ENCODE measurements at regions not wholly inside any gene's neighbourhood (a gene's known extent, or its start where the extent isn't known, plus 50 kb on each side); places are given as distances from the start of the nearest gene placed in this dataset.
A peak's percentile ranks its signal among the peaks of the same experiment; 100 is the strongest.
"Not testable (repeated sequence)": the region's sequence is repeated elsewhere in the genome, so short reads cannot be mapped to it uniquely, and the experiment has no call there.

DNA sequence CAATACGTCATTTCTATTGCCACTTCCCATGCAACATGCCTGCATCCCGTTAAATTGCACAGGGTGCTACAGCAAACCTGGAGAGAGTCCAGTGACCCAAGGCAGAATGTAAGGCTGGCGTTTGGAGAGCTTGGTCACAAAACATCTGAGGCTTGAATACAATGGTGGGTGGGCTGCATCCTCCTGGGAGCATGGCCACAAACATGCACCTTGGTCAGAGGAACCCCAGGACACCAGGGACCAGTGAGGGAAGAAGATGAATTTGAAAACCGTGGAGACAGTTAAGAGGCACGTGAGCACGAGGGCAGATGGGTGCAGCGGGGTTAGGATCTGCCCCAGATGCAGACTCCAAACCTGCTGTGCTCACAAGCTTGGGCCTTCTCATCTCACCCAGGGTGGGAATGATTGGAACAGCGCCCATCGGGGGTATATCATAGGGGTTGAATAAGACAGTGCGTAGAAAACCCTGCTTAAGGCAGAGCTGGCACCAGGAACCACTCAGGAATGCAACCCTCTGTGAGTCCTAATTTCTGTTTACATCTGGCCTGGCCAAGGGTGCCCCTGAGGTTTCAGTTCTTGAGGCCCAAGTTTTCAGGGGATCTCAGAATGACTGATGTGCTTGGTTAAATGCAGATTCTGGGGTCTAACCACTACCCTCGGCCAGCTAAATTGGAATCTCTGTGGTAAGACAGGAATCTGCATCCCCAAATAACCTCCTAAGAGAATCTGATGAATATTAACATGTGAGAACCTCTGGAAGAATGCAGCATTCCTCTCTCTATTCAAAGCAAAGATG lies 97.2 kb downstream of the ARL4C start:
- FAIRE-seq (no peak), DNase-seq (ENCODE audit: insufficient read length, low spot score) (no peak)
- no peak for TF ChIP-seq POLR2A (IDR thresholded peaks at IDR 0.05; ENCODE audit: low read depth, low read length)
- TF ChIP-seq PAX5 (IDR thresholded peaks at IDR 0.05; ENCODE audit: insufficient read depth, low read length, severe bottlenecking), result no peak
- TF ChIP-seq POLR2AphosphoS5 (IDR thresholded peaks at IDR 0.05; ENCODE audit: low read depth, low read length), result no peak
- no peak for TF ChIP-seq SPI1 (IDR thresholded peaks at IDR 0.05; ENCODE audit: low read depth, low read length)

DNA sequence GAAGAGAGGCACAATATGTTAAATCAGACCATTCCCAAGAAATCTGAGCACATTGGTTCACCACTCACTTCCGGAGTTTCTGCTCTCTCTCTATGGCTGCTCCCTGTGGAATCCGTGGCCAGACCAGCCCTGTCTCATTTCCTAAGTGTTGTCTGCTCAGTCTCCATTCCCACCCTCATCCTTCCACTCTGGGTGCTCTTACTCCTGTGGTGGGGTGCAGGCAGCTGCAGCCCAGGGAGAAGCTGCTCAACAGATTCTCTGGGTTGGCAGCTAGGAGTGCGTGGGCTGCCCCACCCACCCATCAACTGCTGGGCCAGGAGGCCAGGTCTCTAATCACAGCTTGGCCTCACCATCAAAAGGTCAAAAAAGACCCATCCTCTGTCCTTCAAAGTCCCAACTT lies 98.3 kb downstream of the ARL4C start:
- no peak for TF ChIP-seq POLR2A (IDR thresholded peaks at IDR 0.05; ENCODE audit: low read depth, low read length)
- no peak for TF ChIP-seq TAF1 (IDR thresholded peaks at IDR 0.05; ENCODE audit: low read depth, low read length)
- no peak for TF ChIP-seq PAX5 (IDR thresholded peaks at IDR 0.05; ENCODE audit: insufficient read depth, low read length, severe bottlenecking)
- no peak for TF ChIP-seq POLR2AphosphoS5 (IDR thresholded peaks at IDR 0.05; ENCODE audit: low read depth, low read length)
- no peak for TF ChIP-seq SPI1 (IDR thresholded peaks at IDR 0.05; ENCODE audit: low read depth, low read length)
- DNase-seq (ENCODE audit: insufficient read length, low spot score) (no peak), FAIRE-seq (no peak)

DNA sequence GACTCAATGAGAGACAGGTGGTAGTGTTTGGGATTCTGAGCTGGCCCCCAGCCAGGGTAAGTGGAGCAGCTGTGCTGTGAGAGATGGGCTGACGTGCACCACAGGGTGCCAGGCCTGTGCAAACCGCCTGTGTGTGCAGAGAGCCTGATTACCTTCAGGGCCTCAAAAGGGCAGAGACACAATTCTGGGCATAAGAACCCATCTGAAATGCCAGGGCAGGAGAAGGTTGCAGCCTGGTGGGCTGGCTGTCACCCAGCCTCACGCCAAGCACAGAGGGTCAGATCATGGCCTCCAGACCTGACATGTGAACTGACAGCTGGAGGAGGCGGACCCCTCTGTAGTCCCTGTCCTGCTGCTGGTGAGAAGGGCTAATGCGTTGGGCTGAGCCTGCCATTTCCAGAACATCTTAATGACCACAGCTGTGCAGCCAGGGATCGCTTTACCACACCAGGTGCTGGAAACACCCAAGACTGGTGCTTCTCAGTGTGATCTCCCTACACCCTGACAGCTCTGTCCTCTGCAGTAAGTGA lies 100.9 kb downstream of the ARL4C start:
- no peak for TF ChIP-seq TAF1 (IDR thresholded peaks at IDR 0.05; ENCODE audit: low read depth, low read length)
- DNase-seq (ENCODE audit: insufficient read length, low spot score), result no peak
- FAIRE-seq, result no peak

DNA sequence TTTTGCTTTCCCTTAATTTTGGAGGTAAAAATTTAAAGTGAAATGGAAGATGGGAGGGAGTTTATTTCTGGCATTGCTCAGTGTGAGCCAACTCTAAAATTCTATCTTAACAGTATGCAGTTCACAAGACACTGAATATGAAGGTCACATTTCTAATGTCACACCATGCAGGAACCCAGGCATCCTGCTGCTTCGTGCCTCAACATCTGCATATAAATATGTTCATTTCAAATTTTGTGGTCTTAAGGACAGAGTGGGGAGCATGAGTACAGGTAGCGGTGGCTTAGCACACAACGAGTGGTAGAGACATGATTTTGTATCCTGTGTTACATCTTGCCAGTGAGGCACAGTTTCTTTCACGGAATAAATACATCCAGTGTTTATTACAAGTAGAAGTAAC lies 102.4 kb downstream of the ARL4C start:
- FAIRE-seq, result no peak
- no peak for DNase-seq (ENCODE audit: insufficient read length, low spot score)
- no peak for TF ChIP-seq POU2F2 (IDR thresholded peaks at IDR 0.05; ENCODE audit: low read depth, low read length)
- no peak for TF ChIP-seq POLR2AphosphoS5 (IDR thresholded peaks at IDR 0.05; ENCODE audit: low read depth, low read length)
- no peak for TF ChIP-seq TAF1 (IDR thresholded peaks at IDR 0.05; ENCODE audit: low read depth, low read length)
- no peak for TF ChIP-seq POLR2A (IDR thresholded peaks at IDR 0.05; ENCODE audit: low read depth, low read length)
- no peak for TF ChIP-seq SPI1 (IDR thresholded peaks at IDR 0.05; ENCODE audit: low read depth, low read length)
- no peak for TF ChIP-seq PAX5 (IDR thresholded peaks at IDR 0.05; ENCODE audit: insufficient read depth, low read length, severe bottlenecking)

DNA sequence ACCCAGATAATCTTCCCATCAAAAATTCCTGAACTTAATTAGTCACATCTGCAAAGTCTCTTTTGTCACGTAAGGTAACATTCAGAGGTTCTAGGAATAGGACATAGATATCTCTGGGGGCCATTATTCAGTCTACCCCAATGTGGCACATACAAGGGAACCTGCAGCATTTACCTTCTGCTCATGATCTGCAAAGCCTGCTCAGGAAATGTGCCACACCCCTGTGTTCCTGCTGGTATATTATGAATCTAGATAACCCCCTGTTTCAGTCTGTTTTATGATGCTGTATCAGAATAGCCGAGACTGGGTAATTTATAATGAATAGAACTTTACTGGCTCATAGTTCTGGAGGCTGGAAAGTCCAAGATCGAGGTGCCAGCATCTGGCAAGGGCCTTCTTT lies 103.5 kb downstream of the ARL4C start:
- DNase-seq (ENCODE audit: insufficient read length, low spot score) (no peak), FAIRE-seq (no peak)
- no peak for TF ChIP-seq POLR2A (IDR thresholded peaks at IDR 0.05; ENCODE audit: low read depth, low read length)
- TF ChIP-seq TAF1 (IDR thresholded peaks at IDR 0.05; ENCODE audit: low read depth, low read length), result no peak
- no peak for TF ChIP-seq POLR2AphosphoS5 (IDR thresholded peaks at IDR 0.05; ENCODE audit: low read depth, low read length)
- no peak for TF ChIP-seq POU2F2 (IDR thresholded peaks at IDR 0.05; ENCODE audit: low read depth, low read length)
- no peak for TF ChIP-seq PAX5 (IDR thresholded peaks at IDR 0.05; ENCODE audit: insufficient read depth, low read length, severe bottlenecking)
- no peak for TF ChIP-seq SPI1 (IDR thresholded peaks at IDR 0.05; ENCODE audit: low read depth, low read length)

DNA sequence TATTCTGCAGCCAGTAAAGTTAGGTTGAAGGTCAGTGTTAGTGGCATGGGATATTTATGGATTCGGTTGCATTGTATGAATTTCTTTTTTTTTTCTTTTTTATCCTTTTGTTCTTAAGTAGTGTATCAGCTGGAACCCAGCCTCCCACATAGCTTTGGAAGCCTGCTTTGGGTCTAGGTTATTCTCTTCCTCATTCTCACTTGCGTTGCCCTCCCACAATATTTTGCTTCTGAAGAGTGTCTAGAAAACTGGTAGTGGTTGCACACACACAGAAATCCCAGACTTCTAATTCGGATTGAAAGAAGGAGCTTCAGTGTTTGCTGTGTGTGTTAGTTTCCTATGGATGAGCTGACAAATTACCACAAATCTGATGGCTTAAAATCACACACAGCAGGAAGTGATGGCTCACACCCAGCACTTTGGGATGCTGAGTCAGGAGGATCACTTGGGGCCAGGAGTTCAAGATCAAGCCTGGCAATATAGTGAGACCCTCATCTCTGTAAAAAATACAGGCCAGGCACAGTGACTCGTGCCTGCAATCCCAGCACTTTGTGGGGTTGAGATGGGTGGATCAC lies 104.8 kb downstream of the ARL4C start:
- FAIRE-seq, result peak; percentile 47

DNA sequence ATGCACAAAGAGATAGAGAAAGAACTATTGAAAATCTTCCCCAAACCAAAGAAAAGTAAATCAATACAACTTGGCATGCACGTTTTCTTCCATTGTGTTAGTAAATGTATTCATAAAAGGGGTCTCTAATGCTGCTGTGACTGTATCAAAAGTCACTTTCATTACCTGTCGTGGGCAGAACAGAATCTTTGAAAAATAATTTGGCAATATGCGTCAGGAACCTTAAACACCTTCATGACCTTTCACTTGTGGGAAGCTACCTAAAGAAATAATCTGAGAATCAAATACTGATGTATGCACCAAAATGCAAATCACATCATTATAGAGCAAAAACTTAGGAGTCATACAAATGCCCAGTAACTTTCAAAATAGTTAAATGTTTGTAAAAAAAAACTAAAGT lies 105.3 kb downstream of the ARL4C start:
- TF ChIP-seq PAX5 (IDR thresholded peaks at IDR 0.05; ENCODE audit: insufficient read depth, low read length, severe bottlenecking) (no peak), SPI1 (IDR thresholded peaks at IDR 0.05; ENCODE audit: low read depth, low read length) (no peak)
- DNase-seq (ENCODE audit: insufficient read length, low spot score) (no peak), FAIRE-seq (no peak)

More for the DNA sequence above, 104.8 kb downstream of the ARL4C start:
- no peak for DNase-seq (ENCODE audit: insufficient read length, low spot score)
- TF ChIP-seq PAX5 (IDR thresholded peaks at IDR 0.05; ENCODE audit: insufficient read depth, low read length, severe bottlenecking) (no peak), POLR2AphosphoS5 (IDR thresholded peaks at IDR 0.05; ENCODE audit: low read depth, low read length) (no peak), SPI1 (IDR thresholded peaks at IDR 0.05; ENCODE audit: low read depth, low read length) (no peak), TAF1 (IDR thresholded peaks at IDR 0.05; ENCODE audit: low read depth, low read length) (no peak), POLR2A (IDR thresholded peaks at IDR 0.05; ENCODE audit: low read depth, low read length) (no peak), POU2F2 (IDR thresholded peaks at IDR 0.05; ENCODE audit: low read depth, low read length) (no peak)

DNA sequence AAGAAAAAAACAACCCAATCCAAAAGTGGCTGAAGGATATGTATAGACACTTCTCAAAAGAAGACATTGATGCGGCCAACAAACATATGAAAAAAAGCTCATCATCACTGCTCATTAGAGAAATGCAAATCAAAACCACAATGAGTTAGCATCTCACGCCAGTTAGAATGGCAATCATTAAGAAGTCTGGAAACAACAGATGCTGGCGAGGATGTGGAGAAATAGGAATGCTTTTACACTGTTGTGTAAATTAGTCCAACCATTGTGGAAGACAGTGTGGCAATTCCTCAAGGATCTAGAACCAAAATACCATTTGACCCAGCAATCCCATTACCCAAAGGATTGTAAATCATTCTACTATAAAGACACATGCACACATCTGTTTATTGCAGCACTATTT lies 107.2 kb downstream of the ARL4C start:
- DNase-seq (ENCODE audit: insufficient read length, low spot score); FAIRE-seq: not testable (repeated sequence)

DNA sequence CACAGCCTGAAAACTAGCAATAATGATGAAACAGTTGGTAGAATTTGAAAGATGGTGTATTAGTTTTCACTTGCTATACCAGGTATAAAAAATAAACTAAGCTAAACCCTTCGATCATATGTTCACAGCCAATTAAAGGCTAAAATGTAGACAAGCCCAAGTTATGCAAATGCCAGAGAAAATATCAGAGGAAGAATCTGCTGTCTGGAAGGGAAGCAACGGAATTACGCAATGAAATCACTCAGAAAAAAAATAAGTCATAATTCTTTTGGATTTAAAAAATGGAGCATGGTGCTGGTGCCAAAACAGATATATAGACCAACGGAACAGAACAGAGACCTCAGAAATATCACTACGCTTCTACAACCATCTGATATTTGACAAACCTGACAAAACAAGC lies 108.3 kb downstream of the ARL4C start:
- DNase-seq (ENCODE audit: insufficient read length, low spot score) (no peak), FAIRE-seq (no peak)
- TF ChIP-seq POLR2A (IDR thresholded peaks at IDR 0.05; ENCODE audit: low read depth, low read length), result no peak
- TF ChIP-seq POU2F2 (IDR thresholded peaks at IDR 0.05; ENCODE audit: low read depth, low read length), result no peak
- TF ChIP-seq SPI1 (IDR thresholded peaks at IDR 0.05; ENCODE audit: low read depth, low read length), result no peak
- TF ChIP-seq PAX5 (IDR thresholded peaks at IDR 0.05; ENCODE audit: insufficient read depth, low read length, severe bottlenecking), result no peak
- TF ChIP-seq TAF1 (IDR thresholded peaks at IDR 0.05; ENCODE audit: low read depth, low read length), result no peak
- TF ChIP-seq POLR2AphosphoS5 (IDR thresholded peaks at IDR 0.05; ENCODE audit: low read depth, low read length), result no peak

DNA sequence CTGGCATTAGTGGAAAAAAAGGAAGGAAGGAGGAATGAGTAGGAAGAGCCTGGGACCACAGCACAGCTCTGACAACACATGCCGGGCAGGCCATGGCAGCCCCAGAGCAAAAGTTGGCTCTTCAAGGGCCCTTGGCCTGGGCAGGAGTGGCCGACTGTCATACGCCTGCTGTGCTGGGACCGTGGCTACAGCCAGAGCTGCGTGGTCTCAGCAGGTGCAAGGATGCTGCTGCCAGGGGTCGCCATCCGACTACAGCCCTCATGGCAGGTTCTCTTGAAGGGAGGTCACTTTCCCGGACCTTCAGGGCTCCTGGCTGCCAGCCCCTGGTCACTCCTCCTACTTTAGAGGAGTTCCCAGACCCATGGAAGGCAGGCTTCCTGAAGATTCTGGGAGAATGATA lies 109.9 kb downstream of the ARL4C start:
- FAIRE-seq (no peak), DNase-seq (ENCODE audit: insufficient read length, low spot score) (no peak)
- no peak for TF ChIP-seq TAF1 (IDR thresholded peaks at IDR 0.05; ENCODE audit: low read depth, low read length)
- TF ChIP-seq SPI1 (IDR thresholded peaks at IDR 0.05; ENCODE audit: low read depth, low read length), result no peak
- TF ChIP-seq PAX5 (IDR thresholded peaks at IDR 0.05; ENCODE audit: insufficient read depth, low read length, severe bottlenecking), result no peak
- TF ChIP-seq POLR2A (IDR thresholded peaks at IDR 0.05; ENCODE audit: low read depth, low read length), result no peak
- TF ChIP-seq POLR2AphosphoS5 (IDR thresholded peaks at IDR 0.05; ENCODE audit: low read depth, low read length), result no peak
- TF ChIP-seq POU2F2 (IDR thresholded peaks at IDR 0.05; ENCODE audit: low read depth, low read length), result no peak
